HepG2 (cell line): ENCODE measurements at regions not wholly inside any gene's neighbourhood (a gene's known extent, or its start where the extent isn't known, plus 50 kb on each side); places are given as distances from the start of the nearest gene placed in this dataset.
A peak's percentile ranks its signal among the peaks of the same experiment; 100 is the strongest.

Source experiments
- ATAC-seq: fragments of 200-7000 bp; cut with Tn5 transposase; 3 replicates; pipeline ENCODE4 v1.9.1; 2020; ENCODE audit warnings: mild to moderate bottlenecking, moderate library complexity
- BruUV-seq: library from RNA; stranded (reverse); fragments of 400-500 nt; replicated peaks from 2 replicates; lab custom pipeline; 2021; lab: Mats Ljungman, UMichigan
- CTCF ChIA-PET: fragments of 300-600 bp; formaldehyde crosslinking; extraction: SDS; loops from one replicate; lab custom pipeline; 2021; ENCODE audit warnings: low total read pairs, inconsistent platforms, low intra/inter-chr PET ratio; lab: Yijun Ruan, JAX
- POLR2A ChIA-PET: fragments of 350-600 bp; sonication (Branson Sonifier 250); formaldehyde crosslinking; loops from one replicate; lab custom pipeline; 2020; ENCODE audit warnings: antibody characterized with exemption, inconsistent platforms; lab: Yijun Ruan, JAX
- DNase-seq: peaks from one replicate; pipeline ENCODE4 v3.0.0-alpha.2; 2015; ENCODE audit warnings: low spot score
- FAIRE-seq: peaks from 3 replicates; lab custom pipeline; 2011; peaks lifted over from hg19 to GRCh38; lab: Jason Lieb, UNC
- H2AFZ ChIP-seq: one replicate; pipeline ENCODE4 v1.6.1; 2011; ENCODE audit warnings: low read length, inconsistent platforms
- H3K27ac ChIP-seq: fragments of 300-600 bp; 3 replicates; pipeline ENCODE4 v1.8.0; 2011; ENCODE audit warnings: mixed run types, mild to moderate bottlenecking, mixed read lengths, low read length, inconsistent platforms; ENCODE audit not compliant: insufficient read depth; ENCODE audit errors: extremely low read length
- H3K27me3 ChIP-seq, 2 experiments: fragments of 200-600 bp in 1 of 2; 2 replicates in 1 of 2; 3 replicates in 1 of 2; pipeline versions ENCODE4 v1.6.0 to v1.8.0; 2011; ENCODE audit warnings: low read length in 2 of 2, mild to moderate bottlenecking in 2 of 2, moderate library complexity in 2 of 2, inconsistent platforms in 1 of 2; ENCODE audit not compliant: insufficient read depth in 2 of 2, control insufficient read depth in 1 of 2
- H3K36me3 ChIP-seq, 2 experiments: fragments of 200-600 bp in 1 of 2; replicated peaks in 1 of 2; 2 replicates in 1 of 2; 3 replicates in 1 of 2; pipeline versions ENCODE4 v1.5.1 to v1.8.0; 2011; ENCODE audit warnings: low read length in 2 of 2, inconsistent platforms in 1 of 2; ENCODE audit not compliant: insufficient read depth in 2 of 2, control insufficient read depth in 1 of 2
- H3K4me1 ChIP-seq: 2 replicates; pipeline ENCODE4 v1.5.1; 2012; ENCODE audit warnings: low read length, inconsistent platforms; ENCODE audit not compliant: insufficient read depth
- H3K4me2 ChIP-seq: 2 replicates; pipeline ENCODE4 v1.6.0; 2011; ENCODE audit warnings: low read depth, low read length, inconsistent platforms
- H3K4me3 ChIP-seq, 3 experiments: fragments of 200-600 bp in 1 of 3; sonication (generic), shearing (Covaris generic) in 1 of 3; replicated peaks in 1 of 3; 2 replicates each; pipeline ENCODE4 v1.5.1; 2011 to 2016; ENCODE audit warnings: low read length in 3 of 3, inconsistent platforms in 2 of 3, low read depth in 2 of 3, mild to moderate bottlenecking in 2 of 3, control low read depth in 1 of 3, mixed read lengths in 1 of 3; ENCODE audit not compliant: insufficient read depth in 1 of 3
- H3K79me2 ChIP-seq: one replicate; pipeline ENCODE4 v1.6.1; 2011; ENCODE audit warnings: low read length, inconsistent platforms; ENCODE audit not compliant: insufficient read depth
- H3K9ac ChIP-seq: 2 replicates; pipeline ENCODE4 v1.6.0; 2011; ENCODE audit warnings: mild to moderate bottlenecking, low read depth, low read length, inconsistent platforms; ENCODE audit not compliant: insufficient read depth
- H3K9me3 ChIP-seq: 2 replicates; pipeline ENCODE4 v1.5.1; 2012; ENCODE audit warnings: mild to moderate bottlenecking, low read length
- H4K20me1 ChIP-seq: 2 replicates; pipeline ENCODE4 v1.6.0; 2011; ENCODE audit warnings: inconsistent platforms, mild to moderate bottlenecking, low read length, moderate library complexity; ENCODE audit not compliant: insufficient read depth
- HDAC1 ChIP-seq: sonication (generic); formaldehyde crosslinking; IDR thresholded peaks from 2 replicates; pipeline ENCODE4 v1.5.1; 2020; ENCODE audit warnings: mild to moderate bottlenecking, missing genetic modification reagents
- NBN ChIP-seq: fragments of 450-650 bp; conservative IDR thresholded peaks from 2 replicates; pipeline ENCODE4 v1.6.1; 2017
- SNRNP70 ChIP-seq: fragments of 200-400 bp; formaldehyde crosslinking; IDR thresholded peaks from 2 replicates; pipeline ENCODE4 v1.6.1; 2017; ENCODE audit warnings: mild to moderate bottlenecking, low read depth, low read length, moderate library complexity
- ZNF12 ChIP-seq: sonication (generic); formaldehyde crosslinking; IDR thresholded peaks from 2 replicates; pipeline ENCODE4 v1.5.0; 2020; ENCODE audit warnings: missing genetic modification reagents
- ZNF564 ChIP-seq: sonication (generic); formaldehyde crosslinking; IDR thresholded peaks from 2 replicates; pipeline ENCODE4 v1.8.1; 2023; ENCODE audit warnings: mild to moderate bottlenecking, missing genetic modification reagents
- ZNF691 ChIP-seq: sonication (generic); formaldehyde crosslinking; IDR thresholded peaks from 2 replicates; pipeline ENCODE4 v1.4.0; 2020; ENCODE audit warnings: missing genetic modification reagents, low read depth, mild to moderate bottlenecking, borderline replicate concordance
- WGBS: methylation state at CpG from one replicate; pipeline ENCODE4 v1.1.6; 2017; ENCODE audit warnings: low lambda C conversion rate; 5-methylcytosine and 5-hydroxymethylcytosine counted together
- in situ Hi-C: cut with HindIII; loops from 2 replicates; pipeline ENCODE4 v1.10.0; 2017; ENCODE audit warnings: low pct_unique_long_range_greater_than_20kb; ENCODE audit not compliant: extremely low pct_ligation_motif_present
- intact Hi-C: fragments of 100-400 bp; cut with micrococcal nuclease; formaldehyde crosslinking; loops from one replicate; pipeline ENCODE4 v1.10.0; 2022; ENCODE audit not compliant: unreplicated experiment
- TF ChIP-seq, protein P1 (sequence below): sonication (generic); formaldehyde crosslinking; conservative IDR thresholded peaks from 2 replicates; pipeline ENCODE4 v1.4.0; 2020; ENCODE audit warnings: mild to moderate bottlenecking, missing genetic modification reagents, moderate library complexity

- H2AFZ ChIP-seq = no peak overlapping the region
- peaks cover 70% of the 10 kb centered on the region for H3K4me1 ChIP-seq
- no peak overlapping the region for H3K4me3 ChIP-seq
- in situ Hi-C loops (no loop called here), intact Hi-C loops (loop anchor here (5.0 kb wide), 1 partner anchor 69 kb away; no protein-coding TSS in a partner anchor)
- no peaks in the 10 kb centered on the region for H3K79me2 ChIP-seq
- POLR2A ChIA-PET = interaction anchor here (1.2 to 2.0 kb wide), 4 partner anchors 24 to 70 kb away, joined by 3 to 17 read pairs (median 8); no protein-coding TSS in a partner anchor
- CTCF ChIA-PET = no interaction called here
- H4K20me1 ChIP-seq = no peaks in the 10 kb centered on the region
- TF ChIP-seq ZNF564 (CRISPR knock-in tag) (peak; percentile 99), NBN (no peak), HDAC1 (CRISPR knock-in tag) (no peak), ZNF12 (CRISPR knock-in tag) (peak; percentile 97), SNRNP70 (no peak)
- H3K27ac ChIP-seq = peak overlapping the region; percentile 71
- FAIRE-seq = no peak
- BruUV-seq = no TSS peak
- H3K27me3 ChIP-seq = no peaks in the 10 kb centered on the region
- no peak overlapping the region for H3K9ac ChIP-seq
- H3K4me2 ChIP-seq = no peak overlapping the region
- ATAC-seq = no peak
- WGBS = 97% methylated on average over 3 of the region's 3 CpGs
- H3K36me3 ChIP-seq = no peaks in the 10 kb centered on the region
- no peak for DNase-seq
- H3K9me3 ChIP-seq = peaks cover 9% of the 10 kb centered on the region; the same call in 1 of the 2 replicates
These were observed 157.2 kb upstream of the EEA1 start for GRCh38 chr12:93086288-93086727.

DNA sequence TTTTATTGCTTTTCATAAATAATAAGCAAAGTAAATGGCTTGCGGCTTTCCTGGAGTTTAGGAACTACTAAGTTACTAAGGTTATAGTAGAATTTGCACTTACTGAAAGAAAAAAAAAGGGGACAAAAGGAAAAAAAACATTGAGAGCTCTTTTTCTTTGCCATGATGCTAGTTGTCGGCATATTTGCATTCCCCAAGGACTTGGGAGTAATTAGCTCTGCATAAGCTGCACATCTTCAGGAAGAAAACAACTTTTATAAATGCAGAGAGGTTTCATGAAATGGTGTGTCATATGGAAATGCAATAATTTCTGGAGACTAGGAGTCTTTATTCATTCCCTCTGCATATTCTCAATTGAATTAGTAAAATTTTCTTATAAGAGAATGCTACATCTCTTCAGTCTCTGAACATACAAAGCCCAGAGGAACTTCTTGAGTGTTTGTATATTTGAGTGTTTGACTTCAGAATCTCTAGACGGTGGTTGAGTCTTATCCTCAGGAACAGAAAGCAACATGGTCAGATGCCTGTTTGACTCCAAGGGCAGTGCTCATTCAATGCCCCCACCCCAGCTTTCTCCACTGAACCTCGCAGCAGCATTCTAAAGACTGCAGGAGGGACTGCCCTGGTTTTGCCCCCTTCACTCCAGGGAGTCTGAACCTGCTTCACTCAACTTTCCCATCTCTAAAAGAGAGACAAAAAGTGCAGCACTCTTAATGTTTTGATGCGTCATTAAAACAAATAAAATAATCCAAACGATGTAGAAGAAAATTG is 158.9 kb upstream of the EEA1 start:
- H3K27me3 ChIP-seq = no peaks in the 10 kb centered on the region
- H3K9ac ChIP-seq = peak overlapping the region; percentile 60
- TF ChIP-seq, protein P1, sequence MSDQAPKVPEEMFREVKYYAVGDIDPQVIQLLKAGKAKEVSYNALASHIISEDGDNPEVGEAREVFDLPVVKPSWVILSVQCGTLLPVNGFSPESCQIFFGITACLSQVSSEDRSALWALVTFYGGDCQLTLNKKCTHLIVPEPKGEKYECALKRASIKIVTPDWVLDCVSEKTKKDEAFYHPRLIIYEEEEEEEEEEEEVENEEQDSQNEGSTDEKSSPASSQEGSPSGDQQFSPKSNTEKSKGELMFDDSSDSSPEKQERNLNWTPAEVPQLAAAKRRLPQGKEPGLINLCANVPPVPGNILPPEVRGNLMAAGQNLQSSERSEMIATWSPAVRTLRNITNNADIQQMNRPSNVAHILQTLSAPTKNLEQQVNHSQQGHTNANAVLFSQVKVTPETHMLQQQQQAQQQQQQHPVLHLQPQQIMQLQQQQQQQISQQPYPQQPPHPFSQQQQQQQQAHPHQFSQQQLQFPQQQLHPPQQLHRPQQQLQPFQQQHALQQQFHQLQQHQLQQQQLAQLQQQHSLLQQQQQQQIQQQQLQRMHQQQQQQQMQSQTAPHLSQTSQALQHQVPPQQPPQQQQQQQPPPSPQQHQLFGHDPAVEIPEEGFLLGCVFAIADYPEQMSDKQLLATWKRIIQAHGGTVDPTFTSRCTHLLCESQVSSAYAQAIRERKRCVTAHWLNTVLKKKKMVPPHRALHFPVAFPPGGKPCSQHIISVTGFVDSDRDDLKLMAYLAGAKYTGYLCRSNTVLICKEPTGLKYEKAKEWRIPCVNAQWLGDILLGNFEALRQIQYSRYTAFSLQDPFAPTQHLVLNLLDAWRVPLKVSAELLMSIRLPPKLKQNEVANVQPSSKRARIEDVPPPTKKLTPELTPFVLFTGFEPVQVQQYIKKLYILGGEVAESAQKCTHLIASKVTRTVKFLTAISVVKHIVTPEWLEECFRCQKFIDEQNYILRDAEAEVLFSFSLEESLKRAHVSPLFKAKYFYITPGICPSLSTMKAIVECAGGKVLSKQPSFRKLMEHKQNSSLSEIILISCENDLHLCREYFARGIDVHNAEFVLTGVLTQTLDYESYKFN (CRISPR knock-in tag) = no peak
- 0 out of 2 replicates have a peak, but pooled peaks have one; percentile 33 for TF ChIP-seq ZNF691 (CRISPR knock-in tag)
- no peaks in the 10 kb centered on the region for H4K20me1 ChIP-seq
- DNase-seq = no peak
- H3K4me1 ChIP-seq = peaks cover 76% of the 10 kb centered on the region
- no peak overlapping the region; a peak in 1 of 6 replicates for H3K4me3 ChIP-seq
- ChIA-PET CTCF (interaction anchor here (1.2 kb wide), 1 partner anchor 40 kb away, joined by 4 read pairs; no protein-coding TSS in a partner anchor), POLR2A (interaction anchor here (1.6 to 2.0 kb wide), 3 partner anchors 35 to 80 kb away, joined by 6 to 17 read pairs (median 7); no protein-coding TSS in a partner anchor)
- no TSS peak for BruUV-seq
- H3K27ac ChIP-seq = peak overlapping the region; percentile 71
- no peak for FAIRE-seq
- peaks cover 9% of the 10 kb centered on the region; the same call in 1 of the 2 replicates for H3K9me3 ChIP-seq
- ATAC-seq = no peak
- intact Hi-C loops = loop anchor here (1.0 to 5.0 kb wide), 4 partner anchors 34 to 156 kb away; no protein-coding TSS in a partner anchor
- WGBS = 68% methylated on average over 6 of the region's 6 CpGs
- H3K4me2 ChIP-seq = peak overlapping the region; percentile 35
- no peak overlapping the region for H2AFZ ChIP-seq
- no peaks in the 10 kb centered on the region for H3K36me3 ChIP-seq
- no peaks in the 10 kb centered on the region for H3K79me2 ChIP-seq
- in situ Hi-C loops = no loop called here
